IPS DF 6.9 (cell line): ENCODE measurements at regions not wholly inside any gene's neighbourhood (a gene's known extent, or its start where the extent isn't known, plus 50 kb on each side); places are given as distances from the start of the nearest gene placed in this dataset.

Source experiments
- DNase-seq: peaks from one replicate; pipeline ENCODE4 v3.0.0-alpha.2; 2013; ENCODE audit warnings: low read depth, low spot score
- H3K27ac ChIP-seq: one replicate; pipeline ENCODE4 v1.5.1; 2013; ENCODE audit warnings: low read length, control low read depth
- H3K27me3 ChIP-seq: 2 replicates; pipeline ENCODE4 v1.6.1; 2013; ENCODE audit warnings: mild to moderate bottlenecking, low read length; ENCODE audit not compliant: control insufficient read depth, insufficient read depth
- H3K36me3 ChIP-seq: 2 replicates; pipeline ENCODE4 v1.6.1; 2013; ENCODE audit warnings: low read length; ENCODE audit not compliant: control insufficient read depth, insufficient read depth
- H3K4me1 ChIP-seq: 2 replicates; pipeline ENCODE4 v1.6.1; 2013; ENCODE audit warnings: low read length; ENCODE audit not compliant: control insufficient read depth, insufficient read depth
- H3K4me3 ChIP-seq: 2 replicates; pipeline ENCODE4 v1.5.1; 2013; ENCODE audit warnings: mild to moderate bottlenecking, low read length
- H3K9me3 ChIP-seq: 2 replicates; pipeline ENCODE4 v1.6.1; 2013; ENCODE audit warnings: low read length, inconsistent platforms; ENCODE audit not compliant: control insufficient read depth, insufficient read depth
- WGBS: extraction: QIAGEN DNeasy Blood & Tissue Kit; methylation state at CpG from one replicate; pipeline ENCODE4 v1.1.7; 2013; ENCODE audit warnings: mixed read lengths, missing lambda C conversion rate; ENCODE audit not compliant: insufficient read length, insufficient coverage; 5-methylcytosine and 5-hydroxymethylcytosine counted together

DNA sequence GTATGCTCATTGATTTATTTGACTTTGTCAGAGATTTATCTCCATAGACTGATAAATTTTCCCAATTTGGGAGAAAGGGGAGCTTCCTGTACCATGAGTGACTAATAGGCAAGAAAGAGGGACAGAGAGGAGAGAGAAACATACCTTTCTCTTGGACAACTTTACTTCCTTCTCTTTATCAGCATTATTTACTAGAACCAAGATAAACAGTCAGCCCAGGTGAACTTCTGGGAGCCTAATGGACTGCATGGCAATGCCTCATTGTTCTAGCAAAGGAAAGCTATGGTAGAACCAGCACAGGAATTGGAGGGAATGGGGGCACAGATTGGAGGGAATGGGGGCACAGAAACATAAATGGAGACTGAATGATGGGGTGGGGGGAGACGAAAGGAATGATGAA is 63.4 kb upstream of the STXBP6 start:
- no peaks in the 10 kb centered on the region for H3K27me3 ChIP-seq
- no peak overlapping the region for H3K4me3 ChIP-seq
- DNase-seq: no peak
- no peaks in the 10 kb centered on the region for H3K36me3 ChIP-seq
- no peaks in the 10 kb centered on the region for H3K4me1 ChIP-seq
- no peak overlapping the region for H3K27ac ChIP-seq
- H3K9me3 ChIP-seq: no peaks in the 10 kb centered on the region
- no CpG with 5 or more reads among the region's 1 CpG for WGBS

- no peaks in the 10 kb centered on the region for H3K27me3 ChIP-seq
- no peak for DNase-seq
- H3K27ac ChIP-seq: no peak overlapping the region
Observed at GRCh38 chr14:25111061-25111601, 61.2 kb upstream of the STXBP6 start.

DNA sequence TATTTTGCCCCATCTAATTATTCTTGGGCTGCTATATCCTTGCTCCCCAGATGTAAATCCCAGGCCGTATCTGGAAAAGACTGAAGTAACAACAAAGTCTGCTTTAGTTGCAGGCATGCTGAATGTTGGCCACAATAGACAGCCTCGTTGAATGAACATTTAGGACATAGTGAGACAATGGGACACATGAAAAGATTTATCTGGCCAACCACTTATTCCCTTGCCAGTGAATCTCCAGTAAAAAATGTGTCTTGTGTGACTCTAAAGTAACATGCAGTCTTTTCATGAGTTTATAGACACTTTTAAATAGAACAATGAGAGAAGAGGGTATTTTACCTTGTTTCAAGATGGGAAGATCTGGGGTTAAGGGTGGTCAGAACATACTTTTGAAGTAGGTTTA is 60.2 kb upstream of the STXBP6 start:
- Histone ChIP-seq H3K27me3 (no peaks in the 10 kb centered on the region), H3K27ac (no peak overlapping the region), H3K9me3 (no peaks in the 10 kb centered on the region), H3K4me1 (no peaks in the 10 kb centered on the region), H3K36me3 (no peaks in the 10 kb centered on the region), H3K4me3 (no peak overlapping the region)
- DNase-seq: no peak
- no CpG with 5 or more reads among the region's 2 CpGs for WGBS

More at GRCh38 chr14:25111061-25111601, 61.2 kb upstream of the STXBP6 start:
- no CpG with 5 or more reads among the region's 2 CpGs for WGBS
- Histone ChIP-seq H3K4me1 (no peaks in the 10 kb centered on the region), H3K36me3 (no peaks in the 10 kb centered on the region), H3K9me3 (no peaks in the 10 kb centered on the region), H3K4me3 (no peak overlapping the region)

- no CpG with 5 or more reads among the region's 2 CpGs for WGBS
- H3K27me3 ChIP-seq: no peaks in the 10 kb centered on the region
- H3K27ac ChIP-seq: no peak overlapping the region
- no peaks in the 10 kb centered on the region for H3K9me3 ChIP-seq
- no peak overlapping the region for H3K4me3 ChIP-seq
- H3K36me3 ChIP-seq: no peaks in the 10 kb centered on the region
- no peaks in the 10 kb centered on the region for H3K4me1 ChIP-seq
- no peak for DNase-seq
Observed at GRCh38 chr14:25108959-25109358, 59.0 kb upstream of the STXBP6 start.

- H3K27me3 ChIP-seq: no peaks in the 10 kb centered on the region
- no CpG with 5 or more reads among the region's 2 CpGs for WGBS
- DNase-seq: no peak
- no peaks in the 10 kb centered on the region for H3K9me3 ChIP-seq
- H3K36me3 ChIP-seq: no peaks in the 10 kb centered on the region
- no peak overlapping the region for H3K4me3 ChIP-seq
- H3K27ac ChIP-seq: no peak overlapping the region
- H3K4me1 ChIP-seq: no peaks in the 10 kb centered on the region
Observed at GRCh38 chr14:25108291-25108690, 58.3 kb upstream of the STXBP6 start.

- Histone ChIP-seq H3K4me3 (no peak overlapping the region), H3K36me3 (no peaks in the 10 kb centered on the region), H3K27me3 (no peaks in the 10 kb centered on the region), H3K9me3 (no peaks in the 10 kb centered on the region), H3K4me1 (no peaks in the 10 kb centered on the region), H3K27ac (no peak overlapping the region)
- WGBS: no CpG with 5 or more reads among the region's 2 CpGs
- DNase-seq: no peak
Observed at GRCh38 chr14:25103820-25104219, 53.9 kb upstream of the STXBP6 start.

DNA sequence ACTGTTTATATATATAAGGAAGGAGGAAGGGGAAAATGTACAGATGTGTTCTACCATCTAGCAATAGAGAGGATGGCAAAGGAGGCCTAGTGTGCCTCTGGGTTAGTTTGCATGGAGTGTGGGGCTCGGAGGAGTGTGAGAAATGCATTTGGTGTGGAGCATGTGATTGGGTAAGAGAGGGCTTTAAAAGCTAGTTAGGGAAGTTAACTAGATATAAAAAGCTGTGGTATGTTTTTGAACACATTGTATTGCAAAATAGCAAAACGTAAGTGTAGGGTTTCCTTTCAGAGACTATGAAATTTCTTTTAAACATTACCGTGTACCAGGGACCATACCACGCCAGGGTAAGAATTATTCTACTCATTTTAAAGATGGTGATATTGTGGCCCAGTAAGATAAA is 53.3 kb upstream of the STXBP6 start:
- no CpG with 5 or more reads among the region's 4 CpGs for whole genome bisulfite sequencing
- DNase-seq: no peak
- no peak overlapping the region for H3K4me3 ChIP-seq
- H3K9me3 ChIP-seq: no peaks in the 10 kb centered on the region
- H3K36me3 ChIP-seq: no peaks in the 10 kb centered on the region
- H3K27ac ChIP-seq: no peak overlapping the region
- H3K27me3 ChIP-seq: no peaks in the 10 kb centered on the region
- no peaks in the 10 kb centered on the region for H3K4me1 ChIP-seq

- Histone ChIP-seq H3K9me3 (no peaks in the 10 kb centered on the region), H3K27ac (no peak overlapping the region), H3K36me3 (no peaks in the 10 kb centered on the region), H3K4me1 (no peaks in the 10 kb centered on the region), H3K27me3 (no peaks in the 10 kb centered on the region), H3K4me3 (no peak overlapping the region)
- WGBS: no CpG with 5 or more reads among the region's 1 CpG
- DNase-seq: no peak
Observed at GRCh38 chr14:25102788-25103187, 52.8 kb upstream of the STXBP6 start.

DNA sequence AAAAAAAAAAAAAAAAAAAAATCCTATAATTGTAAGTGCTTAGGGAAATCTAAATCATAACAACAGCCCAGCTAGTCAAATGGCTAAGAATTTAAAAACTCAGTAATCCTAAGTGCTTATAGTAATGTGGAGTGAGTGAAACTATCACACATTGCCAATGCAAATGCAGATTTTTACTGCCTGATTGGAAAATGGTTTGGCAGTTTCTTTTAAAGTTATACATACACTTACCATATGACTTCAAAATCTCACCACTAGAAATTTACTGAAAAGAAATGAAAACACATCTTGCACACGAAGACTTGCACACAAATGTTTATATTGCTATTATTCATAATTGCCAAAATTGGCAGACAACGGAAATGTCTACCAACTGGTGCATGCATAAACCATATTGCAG is 51.3 kb upstream of the STXBP6 start:
- no peak overlapping the region for H3K4me3 ChIP-seq
- H3K27ac ChIP-seq: no peak overlapping the region
- H3K27me3 ChIP-seq: no peaks in the 10 kb centered on the region
- WGBS: no CpG with 5 or more reads among the region's 2 CpGs
- no peak for DNase-seq
- H3K9me3 ChIP-seq: no peaks in the 10 kb centered on the region
- no peaks in the 10 kb centered on the region for H3K4me1 ChIP-seq
- no peaks in the 10 kb centered on the region for H3K36me3 ChIP-seq
